Smooth muscle cell (in vitro differentiated cells): ENCODE measurements at regions not wholly inside any gene's neighbourhood (a gene's known extent, or its start where the extent isn't known, plus 50 kb on each side); places are given as distances from the start of the nearest gene placed in this dataset.

Source experiments
- DNase-seq: peaks from one replicate; lab custom pipeline; 2025; ENCODE audit not compliant: unreplicated experiment; lab: John Stamatoyannopoulos, UW
- H2AFZ ChIP-seq: fragments of 200-600 bp; sonication (generic); 2 replicates; pipeline ENCODE4 v1.6.0; 2016; ENCODE audit warnings: antibody characterized with exemption, low read depth, mild to moderate bottlenecking
- H3F3A ChIP-seq: fragments of 200-600 bp; sonication (generic); 2 replicates; pipeline ENCODE4 v1.6.0; 2017; ENCODE audit warnings: antibody characterized with exemption, low read depth
- H3K27ac ChIP-seq: fragments of 200-600 bp; sonication (generic); 2 replicates; pipeline ENCODE4 v1.5.1; 2016; ENCODE audit warnings: low read depth, mild to moderate bottlenecking
- H3K27me3 ChIP-seq: fragments of 200-600 bp; sonication (generic); 2 replicates; pipeline ENCODE4 v1.6.1; 2016; ENCODE audit warnings: low read depth, mild to moderate bottlenecking
- H3K36me3 ChIP-seq: fragments of 200-600 bp; sonication (generic); 2 replicates; pipeline ENCODE4 v1.5.1; 2016; ENCODE audit warnings: low read depth
- H3K4me1 ChIP-seq: fragments of 200-600 bp; sonication (generic); 2 replicates; pipeline ENCODE4 v1.5.1; 2016; ENCODE audit warnings: low read depth
- H3K4me2 ChIP-seq: fragments of 200-600 bp; sonication (generic); 2 replicates; pipeline ENCODE4 v1.6.0; 2016; ENCODE audit warnings: mild to moderate bottlenecking
- H3K4me3 ChIP-seq: fragments of 200-600 bp; sonication (generic); 2 replicates; pipeline ENCODE4 v1.5.1; 2016; ENCODE audit warnings: mild to moderate bottlenecking
- H3K79me2 ChIP-seq: fragments of 200-600 bp; sonication (generic); 2 replicates; pipeline ENCODE4 v1.6.0; 2016; ENCODE audit warnings: low read depth, mild to moderate bottlenecking
- H3K9ac ChIP-seq: fragments of 200-600 bp; sonication (generic); 2 replicates; pipeline ENCODE4 v1.6.0; 2016; ENCODE audit warnings: low read depth
- H3K9me3 ChIP-seq: fragments of 200-600 bp; sonication (generic); replicated peaks from 2 replicates; pipeline ENCODE4 v1.5.1; 2016; ENCODE audit warnings: low read depth
- H4K20me1 ChIP-seq: fragments of 200-600 bp; sonication (generic); 2 replicates; pipeline ENCODE4 v1.6.0; 2016; ENCODE audit warnings: low read depth
- CTCF ChIP-seq: fragments of 200-600 bp; sonication (generic); IDR thresholded peaks from 2 replicates; pipeline ENCODE4 v1.5.1; 2017; ENCODE audit warnings: borderline replicate concordance, mild to moderate bottlenecking, antibody characterized with exemption; ENCODE audit not compliant: insufficient read depth, poor library complexity, severe bottlenecking
- WGBS: methylation state at CpG from one replicate; pipeline ENCODE4 v1.1.7; 2016; ENCODE audit warnings: low lambda C conversion rate; 5-methylcytosine and 5-hydroxymethylcytosine counted together

DNA sequence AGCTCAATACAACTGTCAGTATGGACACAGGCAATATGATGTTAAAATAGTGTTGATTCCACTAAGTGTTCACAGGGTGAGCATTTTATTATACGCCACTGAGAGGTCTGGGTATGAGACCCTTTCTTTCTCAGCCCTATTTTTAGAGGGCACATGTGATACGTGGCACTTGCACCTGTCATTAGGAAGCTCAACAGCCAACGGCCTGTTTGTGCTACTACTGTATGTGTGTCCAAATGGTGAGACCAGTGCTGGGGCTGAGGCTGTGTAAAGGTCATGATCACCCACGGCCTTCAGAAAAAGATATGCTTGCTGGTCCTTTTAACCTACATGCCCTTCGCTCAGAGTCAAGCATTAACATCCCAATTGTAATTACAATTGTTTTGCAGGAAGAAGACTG is 176.2 kb downstream of the DUSP10 start:
- Histone ChIP-seq H2AFZ (peak overlapping the region; percentile 9), H3F3A (no peaks in the 10 kb centered on the region), H3K9me3 (no peaks in the 10 kb centered on the region), H3K79me2 (no peaks in the 10 kb centered on the region), H3K4me1 (no peaks in the 10 kb centered on the region), H3K4me3 (no peak overlapping the region), H3K27me3 (no peaks in the 10 kb centered on the region), H3K27ac (no peak overlapping the region), H3K4me2 (no peak overlapping the region), H3K9ac (no peak overlapping the region), H4K20me1 (no peaks in the 10 kb centered on the region), H3K36me3 (no peaks in the 10 kb centered on the region)
- no peak for DNase-seq
- no peak for TF ChIP-seq CTCF
- 89% methylated on average over 5 of the region's 5 CpGs for WGBS

DNA sequence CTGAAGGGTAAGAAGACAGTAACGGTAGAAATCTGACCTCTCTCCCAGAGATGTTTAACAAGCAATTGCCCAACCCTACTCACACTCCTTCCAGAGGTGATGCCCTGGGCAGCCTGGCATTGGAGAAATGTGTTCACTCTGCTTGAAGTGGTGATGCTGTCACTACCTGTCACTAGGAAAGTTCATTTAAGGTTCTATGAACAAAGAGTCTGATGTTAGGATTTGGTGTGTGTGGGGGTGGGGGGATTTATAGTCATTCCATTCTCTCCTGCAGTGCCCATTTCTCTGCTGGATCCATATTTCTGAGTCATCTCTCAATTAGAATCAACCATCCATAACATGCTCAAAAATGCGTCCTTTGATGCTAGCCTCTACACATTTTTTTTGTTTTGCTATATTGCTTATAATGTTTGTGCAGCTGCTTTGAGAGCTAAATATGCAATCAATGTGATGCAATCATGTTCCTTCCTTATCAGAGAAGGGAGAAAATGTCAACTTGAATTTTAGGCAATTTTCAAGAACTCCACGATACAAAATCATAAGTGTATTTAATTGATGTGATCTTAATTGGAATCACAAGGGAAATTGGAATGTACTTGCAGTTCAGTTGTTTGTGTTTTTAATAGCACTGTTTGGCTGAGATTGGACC is 173.9 kb downstream of the DUSP10 start:
- no peaks in the 10 kb centered on the region for H3F3A ChIP-seq
- no peaks in the 10 kb centered on the region for H3K27me3 ChIP-seq
- no peak overlapping the region for H3K27ac ChIP-seq
- TF ChIP-seq CTCF: no peak
- no peaks in the 10 kb centered on the region for H3K9me3 ChIP-seq
- H3K4me1 ChIP-seq: no peaks in the 10 kb centered on the region
- no peak overlapping the region for H3K9ac ChIP-seq
- DNase-seq: no peak
- no peak overlapping the region for H2AFZ ChIP-seq
- H3K36me3 ChIP-seq: no peaks in the 10 kb centered on the region
- no peak overlapping the region for H3K4me2 ChIP-seq
- H4K20me1 ChIP-seq: no peaks in the 10 kb centered on the region
- H3K79me2 ChIP-seq: no peaks in the 10 kb centered on the region
- 89% methylated on average over 3 of the region's 3 CpGs for WGBS
- no peak overlapping the region for H3K4me3 ChIP-seq

- Histone ChIP-seq H3K4me1 (no peaks in the 10 kb centered on the region), H3K4me3 (no peak overlapping the region), H3K79me2 (no peaks in the 10 kb centered on the region), H2AFZ (no peak overlapping the region), H3K27ac (no peak overlapping the region), H4K20me1 (no peaks in the 10 kb centered on the region), H3K36me3 (peaks cover 7% of the 10 kb centered on the region), H3K4me2 (no peak overlapping the region), H3K9ac (no peak overlapping the region), H3K27me3 (no peaks in the 10 kb centered on the region), H3F3A (no peaks in the 10 kb centered on the region), H3K9me3 (no peaks in the 10 kb centered on the region)
- no peak for DNase-seq
- TF ChIP-seq CTCF: no peak
- 92% methylated on average over 5 of the region's 5 CpGs for WGBS
Observed at GRCh38 chr1:221573756-221574155, 168.1 kb downstream of the DUSP10 start.

DNA sequence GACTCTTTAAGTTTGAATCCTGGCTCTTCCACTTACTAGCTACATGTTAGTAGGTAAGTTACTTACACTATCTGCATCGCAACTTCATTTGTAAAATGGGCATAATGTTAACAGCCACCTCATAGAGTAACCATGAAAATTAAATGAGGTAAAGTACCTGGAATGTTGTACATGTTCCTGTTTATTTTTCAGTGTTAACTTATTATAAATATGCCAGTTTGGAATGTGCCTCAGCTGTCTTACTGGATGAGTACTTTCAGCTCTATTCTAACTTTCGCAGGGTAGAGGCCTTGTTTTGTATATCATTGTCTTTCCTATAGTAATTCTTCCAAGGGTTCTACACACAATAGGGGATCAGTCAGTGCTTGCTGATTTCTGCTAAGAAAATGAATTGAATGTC is 167.4 kb downstream of the DUSP10 start:
- Histone ChIP-seq H3K79me2 (no peaks in the 10 kb centered on the region), H3K4me3 (no peak overlapping the region), H3F3A (no peaks in the 10 kb centered on the region), H4K20me1 (no peaks in the 10 kb centered on the region), H2AFZ (no peak overlapping the region), H3K27me3 (no peaks in the 10 kb centered on the region), H3K9ac (no peak overlapping the region), H3K4me2 (no peak overlapping the region), H3K36me3 (peaks cover 7% of the 10 kb centered on the region), H3K27ac (no peak overlapping the region), H3K4me1 (no peaks in the 10 kb centered on the region), H3K9me3 (no peaks in the 10 kb centered on the region)
- 94% methylated on average over 2 of the region's 2 CpGs for WGBS
- TF ChIP-seq CTCF: no peak
- no peak for DNase-seq
